ENCODE measurements at regions not wholly inside any gene's neighbourhood (a gene's known extent, or its start where the extent isn't known, plus 50 kb on each side); places are given as distances from the start of the nearest gene placed in this dataset.

- Histone ChIP-seq H3K27me3 (no peaks in the 10 kb centered on the region), H3K36me3 (no peaks in the 10 kb centered on the region), H3K27ac (no peak overlapping the region), H3K4me3 (no peak overlapping the region), H3K4me1 (ENCODE audit: low read depth) (no peaks in the 10 kb centered on the region), H3K9me3 (ENCODE audit: low read depth) (no peaks in the 10 kb centered on the region)
- TF ChIP-seq CTCF (IDR thresholded peaks at IDR 0.05; ENCODE audit: low read depth, low read length), result no peak
- no peak for DNase-seq (ENCODE audit: low read depth in 1 of 2, low spot score in 1 of 2)
Observed at GRCh38 chr21:27058673-27059605, 92.1 kb upstream of the ADAMTS5 start.

DNA sequence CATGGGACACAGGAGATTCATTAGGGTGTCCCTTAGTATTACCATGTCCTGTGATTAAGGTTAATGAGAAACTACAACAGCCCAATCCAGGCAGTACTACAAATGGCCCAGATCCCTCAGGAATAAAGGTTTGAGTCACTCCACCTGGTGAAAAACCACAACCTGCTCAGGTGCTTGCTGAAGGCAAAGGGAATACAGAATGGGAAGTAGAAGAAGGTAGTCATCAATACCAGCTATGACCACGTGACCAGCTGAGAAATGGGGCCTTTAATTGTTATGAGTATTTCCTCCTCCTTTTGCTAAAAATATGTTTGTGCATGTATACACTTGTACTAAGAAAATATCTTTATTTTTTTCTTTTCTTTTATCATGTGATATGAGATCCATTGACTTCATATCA, 91.1 kb upstream of the ADAMTS5 start:
- no peak overlapping the region for H3K4me3 ChIP-seq
- no peak for TF ChIP-seq CTCF (IDR thresholded peaks at IDR 0.05; ENCODE audit: low read depth, low read length)
- H3K4me1 ChIP-seq (ENCODE audit: low read depth), result no peaks in the 10 kb centered on the region
- no peaks in the 10 kb centered on the region for H3K9me3 ChIP-seq (ENCODE audit: low read depth)
- no peak for DNase-seq (ENCODE audit: low read depth in 1 of 2, low spot score in 1 of 2)
- no peak overlapping the region for H3K27ac ChIP-seq
- no peaks in the 10 kb centered on the region for H3K27me3 ChIP-seq
- H3K36me3 ChIP-seq, result no peaks in the 10 kb centered on the region

DNA sequence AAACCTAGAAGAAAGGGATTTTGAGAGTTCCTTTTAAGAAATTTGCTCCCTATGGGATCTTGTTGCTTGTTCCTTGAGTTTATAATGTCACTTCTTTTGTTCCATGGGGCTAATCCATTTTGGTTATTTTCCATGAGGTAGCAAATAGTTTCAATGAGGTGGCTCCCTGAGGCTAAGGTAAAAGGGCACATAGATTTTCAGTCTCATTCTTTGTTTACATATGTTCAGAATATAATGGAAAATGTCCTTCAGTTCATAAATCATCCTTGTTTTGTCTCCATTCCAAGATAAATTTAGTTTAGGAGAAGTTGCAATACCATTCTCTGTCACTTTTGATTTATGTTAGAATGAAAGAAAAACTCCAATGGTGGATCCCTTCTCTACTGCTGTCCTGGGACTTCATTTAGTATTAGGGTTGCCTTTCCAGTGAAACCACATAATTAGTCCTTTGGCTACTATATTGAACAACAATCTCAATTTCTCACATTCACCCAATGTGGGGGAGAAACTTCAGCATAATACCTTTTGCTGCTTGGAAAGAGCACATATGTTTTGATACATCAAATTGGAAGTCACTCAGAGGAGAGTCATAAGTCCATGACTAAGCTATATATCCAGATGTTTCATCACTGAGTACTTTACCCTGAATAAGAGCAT, 80.9 kb upstream of the ADAMTS5 start:
- Histone ChIP-seq H3K9me3 (ENCODE audit: low read depth) (no peaks in the 10 kb centered on the region), H3K4me1 (ENCODE audit: low read depth) (no peaks in the 10 kb centered on the region), H3K36me3 (no peaks in the 10 kb centered on the region), H3K4me3 (no peak overlapping the region), H3K27ac (no peak overlapping the region), H3K27me3 (no peaks in the 10 kb centered on the region)
- no peak for DNase-seq (ENCODE audit: low read depth in 1 of 2, low spot score in 1 of 2)
- no peak for TF ChIP-seq CTCF (IDR thresholded peaks at IDR 0.05; ENCODE audit: low read depth, low read length)

- H3K36me3 ChIP-seq, result no peaks in the 10 kb centered on the region
- no peak overlapping the region for H3K4me3 ChIP-seq
- H3K27me3 ChIP-seq, result no peaks in the 10 kb centered on the region
- no peak for TF ChIP-seq CTCF (IDR thresholded peaks at IDR 0.05; ENCODE audit: low read depth, low read length)
- H3K9me3 ChIP-seq (ENCODE audit: low read depth), result no peaks in the 10 kb centered on the region
- H3K4me1 ChIP-seq (ENCODE audit: low read depth), result no peaks in the 10 kb centered on the region
- no peak overlapping the region for H3K27ac ChIP-seq
- no peak for DNase-seq (ENCODE audit: low read depth in 1 of 2, low spot score in 1 of 2)
Observed at GRCh38 chr21:27047283-27047657, 80.4 kb upstream of the ADAMTS5 start.

DNA sequence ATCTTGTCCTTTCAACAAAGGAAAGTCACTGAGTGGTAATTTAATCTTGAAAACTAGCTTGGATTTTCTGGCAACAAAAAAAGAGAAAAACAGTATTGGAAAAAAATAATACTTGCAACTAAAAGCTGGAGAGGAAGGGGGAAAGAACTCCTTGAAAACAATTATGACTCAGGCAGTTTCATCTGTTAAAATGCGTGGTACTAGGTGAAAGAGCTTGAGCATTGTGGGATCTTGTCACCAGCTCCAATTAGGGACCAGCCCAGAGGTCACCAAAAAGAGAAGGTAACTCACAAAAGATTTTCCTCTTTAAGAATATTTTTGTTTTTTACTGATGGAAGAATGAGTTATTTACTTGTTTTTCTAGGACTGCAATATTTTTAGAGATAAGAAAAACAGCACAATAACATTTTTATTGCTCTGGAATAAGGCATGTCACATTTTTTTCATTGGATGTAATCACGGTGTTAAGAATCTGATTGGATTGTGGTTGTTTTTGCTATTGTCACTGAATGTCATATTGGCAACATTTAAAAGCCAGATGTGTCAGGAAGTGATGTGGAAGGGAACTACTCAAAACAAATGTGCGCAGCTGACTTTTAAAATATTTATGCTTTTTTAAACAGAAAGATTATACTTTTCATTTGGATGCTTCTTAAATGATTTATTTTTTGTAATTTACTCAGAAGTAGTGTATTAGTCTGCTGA, 78.5 kb upstream of the ADAMTS5 start:
- no peaks in the 10 kb centered on the region for H3K27me3 ChIP-seq
- H3K4me1 ChIP-seq (ENCODE audit: low read depth), result no peaks in the 10 kb centered on the region
- no peak overlapping the region for H3K4me3 ChIP-seq
- TF ChIP-seq CTCF (IDR thresholded peaks at IDR 0.05; ENCODE audit: low read depth, low read length), result no peak
- DNase-seq (ENCODE audit: low read depth in 1 of 2, low spot score in 1 of 2), result no peak
- H3K36me3 ChIP-seq, result no peaks in the 10 kb centered on the region
- no peak overlapping the region for H3K27ac ChIP-seq
- no peaks in the 10 kb centered on the region for H3K9me3 ChIP-seq (ENCODE audit: low read depth)
